Caco-2 (cell line): ENCODE measurements at regions not wholly inside any gene's neighbourhood (a gene's known extent, or its start where the extent isn't known, plus 50 kb on each side); places are given as distances from the start of the nearest gene placed in this dataset.

Source experiments
- BruUV-seq: library from RNA; stranded (reverse); fragments of 400-500 nt; replicated peaks from 2 replicates; lab custom pipeline; 2021; lab: Mats Ljungman, UMichigan
- CTCF ChIA-PET: fragments of 300-600 bp; sonication (Branson Sonifier 250); formaldehyde crosslinking; loops from one replicate; lab custom pipeline; 2022; ENCODE audit warnings: antibody characterized with exemption; lab: Charles Lee
- POLR2A ChIA-PET: fragments of 300-600 bp; sonication (Branson Sonifier 250); formaldehyde crosslinking; loops from one replicate; lab custom pipeline; 2022; ENCODE audit warnings: antibody characterized with exemption; lab: Charles Lee
- DNase-seq, 2 experiments: peaks; one replicate each; pipeline versions ENCODE4 v3.0.0 to v3.0.0-alpha.2; 2020 to 2022
- H3K27me3 ChIP-seq: replicated peaks from 2 replicates; pipeline ENCODE4 v1.6.0; 2011; ENCODE audit warnings: low read length; ENCODE audit not compliant: control insufficient read depth, insufficient read depth
- H3K36me3 ChIP-seq: 2 replicates; pipeline ENCODE4 v1.5.1; 2011; ENCODE audit warnings: low read length; ENCODE audit not compliant: control insufficient read depth, insufficient read depth
- H3K4me1 ChIP-seq: fragments of 250-450 bp; sonication (Bioruptor Pico); 2 replicates; pipeline ENCODE4 v1.5.1; 2020; ENCODE audit warnings: mild to moderate bottlenecking
- H3K4me3 ChIP-seq: 2 replicates; pipeline ENCODE4 v1.5.1; 2011; ENCODE audit warnings: low read depth, mild to moderate bottlenecking, control low read depth, low read length
- H3K9me3 ChIP-seq: fragments of 250-450 bp; sonication (Bioruptor Pico); 2 replicates; pipeline ENCODE4 v1.5.1; 2020; ENCODE audit warnings: mild to moderate bottlenecking, moderate library complexity
- H3K27ac Mint-ChIP-seq: one replicate; pipeline ENCODE4 v1.8.0; 2022; ENCODE audit warnings: mixed read lengths; ENCODE audit not compliant: unreplicated experiment
- H3K27me3 Mint-ChIP-seq: one replicate; pipeline ENCODE4 v1.8.0; 2022; ENCODE audit warnings: mixed read lengths; ENCODE audit not compliant: insufficient read depth, unreplicated experiment
- H3K36me3 Mint-ChIP-seq: one replicate; pipeline ENCODE4 v1.8.0; 2022; ENCODE audit warnings: mild to moderate bottlenecking, mixed read lengths; ENCODE audit not compliant: insufficient read depth, unreplicated experiment
- H3K4me1 Mint-ChIP-seq: one replicate; pipeline ENCODE4 v1.8.0; 2022; ENCODE audit warnings: low read depth, mixed read lengths; ENCODE audit not compliant: unreplicated experiment
- H3K4me3 Mint-ChIP-seq: one replicate; pipeline ENCODE4 v1.8.0; 2022; ENCODE audit warnings: mild to moderate bottlenecking, moderate library complexity, mixed read lengths; ENCODE audit not compliant: unreplicated experiment
- H3K9me3 Mint-ChIP-seq: one replicate; pipeline ENCODE4 v1.8.0; 2022; ENCODE audit warnings: mixed read lengths; ENCODE audit not compliant: unreplicated experiment
- CTCF ChIP-seq, 2 experiments: fragments of 200-600 bp in 1 of 2; IDR thresholded peaks; 1 replicate in 1 of 2; 2 replicates in 1 of 2; pipeline versions ENCODE4 v1.5.1 to v1.8.0; 2011 to 2022; ENCODE audit warnings: antibody characterized with exemption in 1 of 2, control low read depth in 1 of 2, inconsistent platforms in 1 of 2, low read depth in 1 of 2, low read length in 1 of 2, mild to moderate bottlenecking in 1 of 2, moderate library complexity in 1 of 2; ENCODE audit not compliant: insufficient read depth in 1 of 2, severe bottlenecking in 1 of 2, unreplicated experiment in 1 of 2
- intact Hi-C: fragments of 100-400 bp; cut with micrococcal nuclease; formaldehyde crosslinking; loops from one replicate; pipeline ENCODE4 v1.10.0; 2022; ENCODE audit not compliant: unreplicated experiment

GRCh38 chr4:119693126-119693525 is 64.5 kb upstream of the PDE5A start:
- no peak for TF ChIP-seq CTCF (IDR thresholded peaks at IDR 0.05; ENCODE audit: insufficient read depth in 1 of 2, low read depth in 1 of 2, low read length in 1 of 2, severe bottlenecking in 1 of 2, unreplicated experiment in 1 of 2)
- H3K4me1 Mint-ChIP-seq: no peaks in the 10 kb centered on the region
- H3K27ac Mint-ChIP-seq: no peak overlapping the region
- Histone ChIP-seq H3K9me3 (no peaks in the 10 kb centered on the region; the same call in none of the 2 replicates), H3K4me3 (no peak overlapping the region), H3K4me1 (no peaks in the 10 kb centered on the region), H3K36me3 (no peaks in the 10 kb centered on the region), H3K27me3 (no peaks in the 10 kb centered on the region)
- H3K4me3 Mint-ChIP-seq: no peak overlapping the region
- CTCF ChIA-PET: no interaction called here
- BruUV-seq: no TSS peak
- no peaks in the 10 kb centered on the region for H3K27me3 Mint-ChIP-seq
- H3K36me3 Mint-ChIP-seq: no peaks in the 10 kb centered on the region
- intact Hi-C loops: no loop called here
- peaks cover 21% of the 10 kb centered on the region for H3K9me3 Mint-ChIP-seq
- DNase-seq: no peak
- POLR2A ChIA-PET: no interaction called here

DNA sequence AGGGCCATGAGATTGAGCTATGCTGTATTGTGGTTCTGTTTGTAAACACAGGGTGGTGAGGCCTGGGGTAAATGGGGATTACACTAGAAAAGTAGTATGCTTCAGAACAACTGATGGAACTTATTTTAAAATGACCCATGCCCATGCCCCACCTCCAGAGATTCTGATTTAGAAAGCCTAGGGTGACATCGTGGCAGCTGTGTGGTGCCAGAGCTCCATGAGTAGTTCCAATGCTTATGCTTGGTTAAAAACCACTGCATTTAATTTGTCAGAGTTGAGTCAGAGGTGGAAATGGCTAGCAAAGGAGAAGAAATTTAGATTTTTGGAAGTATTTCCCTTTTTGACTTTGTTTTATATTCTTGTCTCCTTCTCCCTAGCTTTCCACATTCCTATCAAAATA is 63.4 kb upstream of the PDE5A start:
- no peaks in the 10 kb centered on the region for H3K4me1 Mint-ChIP-seq
- intact Hi-C loops: no loop called here
- POLR2A ChIA-PET: no interaction called here
- DNase-seq: no peak
- no peaks in the 10 kb centered on the region for H3K27me3 Mint-ChIP-seq
- no peak for TF ChIP-seq CTCF (IDR thresholded peaks at IDR 0.05; ENCODE audit: insufficient read depth in 1 of 2, low read depth in 1 of 2, low read length in 1 of 2, severe bottlenecking in 1 of 2, unreplicated experiment in 1 of 2)
- H3K4me3 Mint-ChIP-seq: no peak overlapping the region
- H3K36me3 ChIP-seq: no peaks in the 10 kb centered on the region
- H3K27me3 ChIP-seq: no peaks in the 10 kb centered on the region
- no TSS peak for BruUV-seq
- no peaks in the 10 kb centered on the region for H3K4me1 ChIP-seq
- H3K9me3 Mint-ChIP-seq: peaks cover 21% of the 10 kb centered on the region
- H3K36me3 Mint-ChIP-seq: no peaks in the 10 kb centered on the region
- no peak overlapping the region for H3K4me3 ChIP-seq
- H3K27ac Mint-ChIP-seq: no peak overlapping the region
- no peaks in the 10 kb centered on the region; the same call in none of the 2 replicates for H3K9me3 ChIP-seq
- CTCF ChIA-PET: no interaction called here

DNA sequence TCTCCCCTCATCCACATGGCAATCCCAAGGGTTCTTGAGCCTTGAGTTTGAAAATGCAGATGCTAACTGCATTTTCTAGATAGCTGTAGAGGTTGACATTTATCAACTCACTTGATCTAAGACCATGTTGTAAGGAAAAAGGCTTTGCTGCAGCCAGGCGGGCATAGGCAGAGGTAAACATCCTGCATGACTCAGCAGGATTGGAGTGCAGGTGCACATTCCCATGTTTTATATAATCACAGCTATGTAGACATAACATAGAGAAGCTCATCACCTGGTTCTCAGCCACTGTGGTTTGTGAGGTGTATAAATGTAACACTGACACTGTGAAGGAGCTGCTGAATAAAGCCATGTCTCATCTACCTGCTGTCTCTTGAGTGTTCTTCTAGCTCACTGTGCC is 62.3 kb upstream of the PDE5A start:
- POLR2A ChIA-PET: no interaction called here
- H3K9me3 Mint-ChIP-seq: peaks cover 21% of the 10 kb centered on the region
- Histone ChIP-seq H3K36me3 (no peaks in the 10 kb centered on the region), H3K4me3 (no peak overlapping the region), H3K27me3 (no peaks in the 10 kb centered on the region), H3K9me3 (no peaks in the 10 kb centered on the region; the same call in none of the 2 replicates), H3K4me1 (no peaks in the 10 kb centered on the region)
- no TSS peak for BruUV-seq
- DNase-seq: no peak
- no peaks in the 10 kb centered on the region for H3K36me3 Mint-ChIP-seq
- no peak overlapping the region for H3K4me3 Mint-ChIP-seq
- no peak for TF ChIP-seq CTCF (IDR thresholded peaks at IDR 0.05; ENCODE audit: insufficient read depth in 1 of 2, low read depth in 1 of 2, low read length in 1 of 2, severe bottlenecking in 1 of 2, unreplicated experiment in 1 of 2)
- H3K4me1 Mint-ChIP-seq: no peaks in the 10 kb centered on the region
- CTCF ChIA-PET: no interaction called here
- no peak overlapping the region for H3K27ac Mint-ChIP-seq
- intact Hi-C loops: no loop called here
- no peaks in the 10 kb centered on the region for H3K27me3 Mint-ChIP-seq
